AG04450 (cell line): ENCODE measurements at regions not wholly inside any gene's neighbourhood (a gene's known extent, or its start where the extent isn't known, plus 50 kb on each side); places are given as distances from the start of the nearest gene placed in this dataset.
A peak's percentile ranks its signal among the peaks of the same experiment; 100 is the strongest.

ENCODE experiments used
- CTCF ChIA-PET: fragments of 300-600, 350-600 bp; formaldehyde crosslinking; extraction: SDS; loops from one replicate; lab custom pipeline; 2022; ENCODE audit warnings: antibody characterized with exemption, inconsistent platforms; lab: Charles Lee
- POLR2A ChIA-PET: fragments of 350-600 bp; formaldehyde crosslinking; extraction: SDS; loops from one replicate; lab custom pipeline; 2021; ENCODE audit warnings: antibody characterized with exemption, inconsistent platforms; lab: Yijun Ruan, JAX
- DNase-seq: peaks from one replicate; pipeline ENCODE4 v3.0.0-alpha.2; 2011; ENCODE audit warnings: low read depth, low spot score
- H3K27ac ChIP-seq: one replicate; pipeline ENCODE4 v1.5.1; 2012; ENCODE audit warnings: low read depth, low read length, control low read depth
- H3K27me3 ChIP-seq: one replicate; pipeline ENCODE4 v1.6.0; 2012; ENCODE audit warnings: low read length; ENCODE audit not compliant: control insufficient read depth, insufficient read depth
- H3K4me3 ChIP-seq: 2 replicates; pipeline ENCODE4 v1.5.1; 2011; ENCODE audit warnings: mild to moderate bottlenecking, low read depth, low read length, control low read depth
- H3K9me3 ChIP-seq: 2 replicates; pipeline ENCODE4 v1.5.1; 2012; ENCODE audit warnings: low read length; ENCODE audit not compliant: control insufficient read depth, insufficient read depth
- CTCF ChIP-seq: IDR thresholded peaks from 2 replicates; pipeline ENCODE4 v1.5.1; 2011; ENCODE audit warnings: low read depth, low read length, control low read depth, inconsistent platforms

GRCh38 chr6:14031516-14031915 is 86.1 kb upstream of the CD83 start:
- DNase-seq = no peak
- ChIA-PET POLR2A (no interaction called here), CTCF (interaction anchor here (1.2 to 2.4 kb wide), 2 partner anchors 15 to 123 kb away, joined by 4 to 8 read pairs; no protein-coding TSS in a partner anchor)
- no peaks in the 10 kb centered on the region for H3K27me3 ChIP-seq
- no peak for TF ChIP-seq CTCF
- no peaks in the 10 kb centered on the region; the same call in 1 of the 2 replicates for H3K9me3 ChIP-seq
- no peak overlapping the region for H3K4me3 ChIP-seq
- H3K27ac ChIP-seq = no peak overlapping the region

- ChIA-PET CTCF (interaction anchor here (0.7 to 6.0 kb wide), 4 partner anchors 10 to 241 kb away, joined by 5 to 46 read pairs (median 11); no protein-coding TSS in a partner anchor), POLR2A (interaction anchor here (1.0 to 2.3 kb wide), 4 partner anchors 9 to 111 kb away, joined by 3 to 9 read pairs (median 4); partner anchors contain the start of gene RNF182)
- H3K27me3 ChIP-seq = no peaks in the 10 kb centered on the region
- no peak for TF ChIP-seq CTCF
- no peaks in the 10 kb centered on the region; the same call in 1 of the 2 replicates for H3K9me3 ChIP-seq
- no peak overlapping the region for H3K4me3 ChIP-seq
- peak; percentile 94 for DNase-seq
- peak overlapping the region; percentile 89 for H3K27ac ChIP-seq
These were observed 82.3 kb upstream of the CD83 start for GRCh38 chr6:14035071-14035847.

GRCh38 chr6:14035874-14036273 is 81.7 kb upstream of the CD83 start:
- CTCF ChIA-PET = interaction anchor here (2.9 to 6.0 kb wide), 3 partner anchors 9 to 127 kb away, joined by 16 to 46 read pairs (median 22); no protein-coding TSS in a partner anchor
- Histone ChIP-seq H3K9me3 (no peaks in the 10 kb centered on the region; the same call in 1 of the 2 replicates), H3K27ac (peak overlapping the region; percentile 89), H3K4me3 (no peak overlapping the region), H3K27me3 (no peaks in the 10 kb centered on the region)
- TF ChIP-seq CTCF = no peak
- DNase-seq = no peak
- POLR2A ChIA-PET = interaction anchor here (1.0 to 2.3 kb wide), 4 partner anchors 10 to 112 kb away, joined by 3 to 9 read pairs (median 4); partner anchors contain the start of gene RNF182

- ChIA-PET CTCF (interaction anchor here (0.7 to 6.0 kb wide), 7 partner anchors 8 to 128 kb away, joined by 3 to 46 read pairs (median 16); no protein-coding TSS in a partner anchor), POLR2A (interaction anchor here (0.6 to 2.3 kb wide), 5 partner anchors 16 to 269 kb away, joined by 3 to 9 read pairs (median 5); partner anchors contain the start of gene RNF182)
- no peak for TF ChIP-seq CTCF
- H3K27me3 ChIP-seq = no peaks in the 10 kb centered on the region
- DNase-seq = no peak
- no peaks in the 10 kb centered on the region; the same call in 1 of the 2 replicates for H3K9me3 ChIP-seq
- H3K4me3 ChIP-seq = no peak overlapping the region
- no peak overlapping the region for H3K27ac ChIP-seq
These were observed 80.7 kb upstream of the CD83 start for GRCh38 chr6:14036911-14037310.
